ENCODE measurements at regions not wholly inside any gene's neighbourhood (a gene's known extent, or its start where the extent isn't known, plus 50 kb on each side); places are given as distances from the start of the nearest gene placed in this dataset.

GRCh38 chrX:39335513-39336235 lies 534.4 kb downstream of the MID1IP1 start:
- TF ChIP-seq, protein P1, sequence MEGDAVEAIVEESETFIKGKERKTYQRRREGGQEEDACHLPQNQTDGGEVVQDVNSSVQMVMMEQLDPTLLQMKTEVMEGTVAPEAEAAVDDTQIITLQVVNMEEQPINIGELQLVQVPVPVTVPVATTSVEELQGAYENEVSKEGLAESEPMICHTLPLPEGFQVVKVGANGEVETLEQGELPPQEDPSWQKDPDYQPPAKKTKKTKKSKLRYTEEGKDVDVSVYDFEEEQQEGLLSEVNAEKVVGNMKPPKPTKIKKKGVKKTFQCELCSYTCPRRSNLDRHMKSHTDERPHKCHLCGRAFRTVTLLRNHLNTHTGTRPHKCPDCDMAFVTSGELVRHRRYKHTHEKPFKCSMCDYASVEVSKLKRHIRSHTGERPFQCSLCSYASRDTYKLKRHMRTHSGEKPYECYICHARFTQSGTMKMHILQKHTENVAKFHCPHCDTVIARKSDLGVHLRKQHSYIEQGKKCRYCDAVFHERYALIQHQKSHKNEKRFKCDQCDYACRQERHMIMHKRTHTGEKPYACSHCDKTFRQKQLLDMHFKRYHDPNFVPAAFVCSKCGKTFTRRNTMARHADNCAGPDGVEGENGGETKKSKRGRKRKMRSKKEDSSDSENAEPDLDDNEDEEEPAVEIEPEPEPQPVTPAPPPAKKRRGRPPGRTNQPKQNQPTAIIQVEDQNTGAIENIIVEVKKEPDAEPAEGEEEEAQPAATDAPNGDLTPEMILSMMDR (optimal IDR thresholded peaks at IDR 0.05 in 1 of 3, IDR thresholded peaks at IDR 0.05 in 1 of 3, conservative IDR thresholded peaks at IDR 0.05 in 1 of 3; ENCODE audit: extremely low read depth in 1 of 3, insufficient read depth in 2 of 3, low read length in 3 of 3): no peak
- TF ChIP-seq EZH2 (IDR thresholded peaks at IDR 0.05; ENCODE audit: low read length): no peak

All from keratinocyte (primary cell).